AG09319 (cell line): ENCODE measurements at regions not wholly inside any gene's neighbourhood (a gene's known extent, or its start where the extent isn't known, plus 50 kb on each side); places are given as distances from the start of the nearest gene placed in this dataset.

Source experiments
- DNase-seq: peaks from one replicate; pipeline ENCODE4 v3.0.0-alpha.2; 2010; ENCODE audit warnings: low read depth; ENCODE audit errors: extremely low read depth
- TF ChIP-seq, protein P1 (sequence below): IDR thresholded peaks from 2 replicates; pipeline ENCODE4 v1.5.1; 2011; ENCODE audit warnings: low read depth, mild to moderate bottlenecking, inconsistent platforms, low read length, moderate library complexity

DNA sequence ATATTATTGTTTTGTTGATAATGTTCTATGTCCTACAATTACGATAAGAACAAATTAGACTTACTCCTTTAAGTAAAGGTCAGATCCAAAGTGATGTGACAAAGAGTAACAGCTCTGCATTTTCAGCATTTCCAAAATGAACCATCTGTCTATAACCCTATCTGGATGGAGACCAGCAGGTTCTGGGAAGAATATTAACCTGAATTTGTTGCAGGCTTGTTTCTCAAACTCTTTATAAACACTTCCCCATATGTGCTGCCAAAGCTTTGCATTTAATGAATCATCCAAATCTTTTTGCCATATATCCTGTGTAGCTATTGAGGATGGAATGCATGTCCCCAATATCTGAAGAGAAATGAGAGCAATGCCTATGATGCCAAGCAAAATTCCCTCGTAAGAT, 198.9 kb upstream of the SLC27A6 start:
- DNase-seq, result no peak

DNA sequence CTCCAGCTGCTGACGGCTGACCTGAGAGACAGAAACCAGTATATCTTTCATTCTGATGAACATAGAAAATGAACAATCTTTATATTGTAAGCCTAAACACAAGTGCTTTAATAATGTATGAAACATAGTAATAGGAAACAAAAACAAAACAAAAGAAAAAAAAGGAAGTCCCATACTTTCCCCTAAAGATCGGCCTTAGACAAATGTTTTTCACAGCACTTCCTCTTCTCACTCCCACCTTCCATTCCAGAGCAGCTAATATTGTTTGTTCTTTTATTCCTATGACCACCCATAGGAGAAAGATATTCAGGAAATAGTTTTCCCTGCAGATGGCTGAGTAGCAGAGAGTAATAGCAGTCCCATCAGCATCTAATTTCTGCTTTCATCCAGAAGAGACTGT, 194.4 kb upstream of the SLC27A6 start:
- TF ChIP-seq, protein P1, sequence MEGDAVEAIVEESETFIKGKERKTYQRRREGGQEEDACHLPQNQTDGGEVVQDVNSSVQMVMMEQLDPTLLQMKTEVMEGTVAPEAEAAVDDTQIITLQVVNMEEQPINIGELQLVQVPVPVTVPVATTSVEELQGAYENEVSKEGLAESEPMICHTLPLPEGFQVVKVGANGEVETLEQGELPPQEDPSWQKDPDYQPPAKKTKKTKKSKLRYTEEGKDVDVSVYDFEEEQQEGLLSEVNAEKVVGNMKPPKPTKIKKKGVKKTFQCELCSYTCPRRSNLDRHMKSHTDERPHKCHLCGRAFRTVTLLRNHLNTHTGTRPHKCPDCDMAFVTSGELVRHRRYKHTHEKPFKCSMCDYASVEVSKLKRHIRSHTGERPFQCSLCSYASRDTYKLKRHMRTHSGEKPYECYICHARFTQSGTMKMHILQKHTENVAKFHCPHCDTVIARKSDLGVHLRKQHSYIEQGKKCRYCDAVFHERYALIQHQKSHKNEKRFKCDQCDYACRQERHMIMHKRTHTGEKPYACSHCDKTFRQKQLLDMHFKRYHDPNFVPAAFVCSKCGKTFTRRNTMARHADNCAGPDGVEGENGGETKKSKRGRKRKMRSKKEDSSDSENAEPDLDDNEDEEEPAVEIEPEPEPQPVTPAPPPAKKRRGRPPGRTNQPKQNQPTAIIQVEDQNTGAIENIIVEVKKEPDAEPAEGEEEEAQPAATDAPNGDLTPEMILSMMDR, result no peak
- DNase-seq, result no peak

More for the DNA sequence above, 198.9 kb upstream of the SLC27A6 start:
- TF ChIP-seq, protein P1, result no peak

DNA sequence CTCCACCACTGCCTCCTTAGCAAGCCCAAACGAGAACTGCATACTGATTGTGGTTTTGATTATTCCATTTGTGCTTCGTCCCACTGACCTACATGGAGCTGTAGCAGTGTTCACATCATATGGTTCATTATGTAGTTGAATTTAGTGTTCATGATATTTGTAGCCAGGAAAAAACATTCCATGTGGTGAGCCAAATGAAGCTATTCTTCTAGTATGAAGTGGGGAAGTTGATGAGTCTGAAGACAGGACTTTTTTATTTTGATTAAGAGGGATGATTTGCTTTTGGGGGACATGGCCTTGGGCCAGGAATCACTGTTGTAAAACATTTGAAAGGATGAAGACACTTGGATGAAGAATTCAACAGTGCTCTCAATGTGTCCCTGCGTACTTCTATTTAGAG, 192.9 kb upstream of the SLC27A6 start:
- DNase-seq, result no peak
- TF ChIP-seq, protein P1, result no peak

DNA sequence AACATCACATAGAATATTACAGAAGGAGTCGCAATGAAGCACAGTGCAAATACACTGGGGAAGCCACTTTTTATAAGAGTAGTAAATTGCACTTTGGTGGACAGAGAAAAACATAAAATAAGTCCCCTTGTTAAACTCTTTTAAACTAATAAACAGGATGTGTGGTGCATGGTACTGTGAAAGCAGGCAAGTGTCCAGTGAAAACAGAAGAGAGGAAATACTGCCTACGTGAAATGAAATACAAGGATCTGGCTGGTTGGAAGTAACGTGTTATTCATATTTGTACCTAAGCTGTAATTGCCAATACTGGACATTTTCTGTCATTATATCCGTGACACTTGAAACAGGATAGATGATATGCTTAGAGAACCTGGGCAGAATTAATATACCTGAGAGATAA, 191.9 kb upstream of the SLC27A6 start:
- no peak for DNase-seq
- TF ChIP-seq, protein P1, result no peak

DNA sequence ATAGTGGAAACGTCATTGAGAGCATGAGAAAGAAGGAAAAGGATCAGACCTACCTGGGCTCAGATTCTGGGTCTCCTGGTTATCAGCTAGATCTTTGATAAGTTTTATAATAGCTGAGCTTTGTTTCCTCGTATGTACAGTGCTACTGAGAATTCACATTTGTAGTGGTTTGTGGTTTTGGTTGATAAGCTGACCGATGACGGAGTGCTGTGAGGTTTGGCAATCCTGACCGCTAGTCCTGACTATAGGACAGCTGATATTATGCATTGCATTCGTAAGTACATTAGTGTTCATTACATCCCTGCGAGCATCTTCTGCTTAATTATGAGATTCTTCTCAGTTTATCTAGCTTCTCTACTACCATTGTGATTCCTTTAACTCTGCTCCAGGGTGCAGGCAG, 190.7 kb upstream of the SLC27A6 start:
- TF ChIP-seq, protein P1, result no peak
- no peak for DNase-seq

DNA sequence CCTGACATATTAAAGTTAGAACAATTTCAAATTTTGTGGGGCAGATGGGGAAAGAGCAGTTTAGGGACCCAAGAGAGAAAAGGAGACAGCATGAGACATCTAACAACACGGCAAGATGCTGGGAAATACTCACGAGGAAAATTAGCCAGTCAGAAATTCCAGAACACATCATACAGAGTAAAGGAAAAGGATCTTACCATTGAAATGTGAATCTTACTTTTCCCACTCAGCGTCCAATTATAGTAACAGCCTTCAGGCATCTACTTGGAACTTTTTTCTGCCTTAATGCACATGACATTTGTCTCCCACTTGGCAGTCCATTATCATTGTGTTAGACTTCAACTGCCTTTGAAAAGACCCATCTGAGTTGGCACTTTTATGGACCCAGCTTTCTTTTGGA, 189.7 kb upstream of the SLC27A6 start:
- no peak for DNase-seq
- TF ChIP-seq, protein P1, result no peak

DNA sequence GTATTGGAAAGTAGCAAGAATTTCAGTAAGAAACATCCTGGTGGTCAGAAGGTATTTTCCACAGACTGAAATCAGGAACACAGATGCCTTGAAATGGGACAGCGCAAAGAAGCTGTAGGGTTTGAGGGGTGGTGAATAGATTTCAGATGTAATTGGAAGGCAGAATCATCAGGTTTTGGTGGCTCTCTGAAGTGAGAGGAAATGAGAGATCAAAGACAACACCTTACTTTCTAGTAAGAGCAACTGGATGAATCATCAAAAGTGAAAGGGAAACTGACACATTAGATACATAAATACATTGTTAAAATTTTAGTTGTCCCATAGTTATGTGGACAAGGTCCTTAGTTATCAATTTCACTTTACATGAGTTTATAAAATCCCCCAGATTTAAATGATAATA, 188.2 kb upstream of the SLC27A6 start:
- TF ChIP-seq, protein P1, result no peak
- DNase-seq, result no peak
